ENCODE measurements at regions not wholly inside any gene's neighbourhood (a gene's known extent, or its start where the extent isn't known, plus 50 kb on each side); places are given as distances from the start of the nearest gene placed in this dataset.

DNA sequence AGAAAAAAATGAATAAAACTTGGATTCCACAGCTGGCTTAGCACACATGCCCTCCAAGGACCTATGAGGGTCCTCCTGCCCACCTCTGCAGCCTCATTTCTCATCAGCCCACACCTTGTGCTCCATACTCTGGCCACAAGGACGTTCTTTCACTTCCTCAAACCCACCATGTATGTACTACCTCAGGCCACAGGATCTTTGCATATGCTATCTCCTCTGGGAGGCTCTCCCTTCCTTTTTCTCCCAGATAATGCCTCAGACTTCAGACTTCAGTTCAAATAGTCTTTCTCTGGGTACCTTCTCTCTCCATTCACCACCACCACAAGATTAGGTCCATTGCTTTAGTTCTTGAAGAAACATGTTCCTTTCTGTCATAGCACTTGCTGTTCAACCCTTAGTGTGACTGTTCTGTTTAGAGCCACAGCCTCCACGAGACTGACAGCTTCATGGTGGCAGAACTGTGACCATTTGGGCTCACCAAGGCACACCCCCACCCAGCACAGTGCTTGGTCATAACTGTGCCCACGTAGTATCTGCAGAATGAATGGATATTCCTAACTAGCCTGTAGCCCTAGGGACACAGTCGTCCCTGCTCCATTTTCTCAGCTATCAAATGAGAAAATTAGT is 146.7 kb upstream of the LRFN2 start:
- H3K27me3 Mint-ChIP-seq = peaks cover 6% of the 10 kb centered on the region
- ChIA-PET POLR2A (no interaction called here), CTCF (no interaction called here)
- no peak overlapping the region for H3K27ac Mint-ChIP-seq
- H3K4me1 Mint-ChIP-seq = no peaks in the 10 kb centered on the region
- no peak for DNase-seq
- no peaks in the 10 kb centered on the region for H3K9me3 Mint-ChIP-seq
- no peak overlapping the region for H3K4me3 Mint-ChIP-seq
- H3K36me3 Mint-ChIP-seq (ENCODE audit: low read depth) = no peaks in the 10 kb centered on the region

DNA sequence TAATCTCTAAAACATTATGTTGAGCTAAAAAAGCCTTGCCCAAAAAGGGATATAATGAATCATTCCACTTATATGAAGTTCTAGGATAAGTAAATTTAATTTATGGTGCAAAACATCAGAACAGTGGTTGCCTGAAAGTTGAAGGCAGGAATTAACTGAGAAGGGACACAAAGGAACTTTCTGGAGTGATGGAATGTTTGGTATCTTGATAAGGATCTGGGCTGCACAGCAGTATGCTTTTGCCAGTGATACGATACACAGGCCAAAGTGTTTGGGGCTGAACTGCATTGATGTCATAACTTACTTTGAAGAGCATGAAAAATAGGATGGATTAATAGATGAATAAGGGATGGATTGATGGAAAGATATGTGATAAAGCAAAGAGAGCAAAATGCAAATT is 146.1 kb upstream of the LRFN2 start:
- CTCF ChIA-PET = no interaction called here
- no peaks in the 10 kb centered on the region for H3K9me3 Mint-ChIP-seq
- H3K27ac Mint-ChIP-seq = no peak overlapping the region
- no peak for DNase-seq
- no peaks in the 10 kb centered on the region for H3K36me3 Mint-ChIP-seq (ENCODE audit: low read depth)
- H3K27me3 Mint-ChIP-seq = peaks cover 6% of the 10 kb centered on the region
- POLR2A ChIA-PET = no interaction called here
- no peaks in the 10 kb centered on the region for H3K4me1 Mint-ChIP-seq
- no peak overlapping the region for H3K4me3 Mint-ChIP-seq

DNA sequence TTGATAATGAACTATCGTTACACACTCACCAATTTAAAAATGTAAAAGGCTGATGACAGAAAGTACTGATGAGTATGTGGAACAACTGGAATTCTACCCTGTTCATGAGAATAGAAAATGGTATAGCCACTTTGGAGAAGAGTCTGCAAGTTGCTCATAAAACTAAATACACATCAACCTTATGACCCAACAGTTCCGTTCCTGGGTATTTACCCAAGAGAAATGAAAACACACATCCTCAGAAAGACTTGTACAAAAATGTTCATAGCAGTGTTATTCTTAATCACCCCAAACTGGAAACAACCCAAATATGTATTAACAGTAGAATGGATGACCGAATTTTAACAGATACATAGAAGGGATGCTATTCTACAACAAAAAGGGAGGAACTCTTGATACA is 145.7 kb upstream of the LRFN2 start:
- no peak overlapping the region for H3K4me3 Mint-ChIP-seq

GRCh38 chr6:40728643-40729042 is 141.5 kb upstream of the LRFN2 start:
- no peak overlapping the region for H3K4me3 Mint-ChIP-seq
- H3K9me3 Mint-ChIP-seq = no peaks in the 10 kb centered on the region
- POLR2A ChIA-PET = no interaction called here
- H3K27ac Mint-ChIP-seq = no peak overlapping the region
- DNase-seq = no peak
- CTCF ChIA-PET = no interaction called here
- peaks cover 3% of the 10 kb centered on the region for H3K27me3 Mint-ChIP-seq
- H3K36me3 Mint-ChIP-seq (ENCODE audit: low read depth) = no peaks in the 10 kb centered on the region
- no peaks in the 10 kb centered on the region for H3K4me1 Mint-ChIP-seq

More for the DNA sequence above, 145.7 kb upstream of the LRFN2 start:
- Mint-ChIP-seq H3K36me3 (ENCODE audit: low read depth) (no peaks in the 10 kb centered on the region), H3K9me3 (no peaks in the 10 kb centered on the region), H3K27me3 (peaks cover 6% of the 10 kb centered on the region), H3K4me1 (no peaks in the 10 kb centered on the region), H3K27ac (no peak overlapping the region)
- no peak for DNase-seq
- POLR2A ChIA-PET = no interaction called here
- CTCF ChIA-PET = no interaction called here

DNA sequence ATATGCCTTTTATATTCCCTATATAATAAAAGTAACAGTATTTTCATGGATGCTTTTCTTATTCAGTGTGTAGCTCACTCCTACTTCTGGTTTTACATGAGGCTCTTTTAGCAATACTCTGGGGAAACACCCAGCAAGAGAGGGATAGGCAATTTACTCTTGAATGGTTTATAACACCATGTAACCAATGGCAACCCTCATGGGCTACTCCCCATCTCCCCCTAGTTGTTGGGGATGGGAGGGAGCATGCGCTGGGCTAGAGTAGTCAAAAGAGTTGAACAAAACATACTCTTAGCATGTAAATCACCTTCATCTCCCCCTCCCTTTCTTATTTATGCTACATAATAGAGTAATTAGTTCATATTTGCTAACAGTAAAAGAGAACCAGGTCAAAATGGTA is 140.1 kb upstream of the LRFN2 start:
- H3K36me3 Mint-ChIP-seq (ENCODE audit: low read depth) = no peaks in the 10 kb centered on the region
- POLR2A ChIA-PET = no interaction called here
- H3K9me3 Mint-ChIP-seq = no peaks in the 10 kb centered on the region

GRCh38 chr6:40726853-40727252 is 139.7 kb upstream of the LRFN2 start:
- Mint-ChIP-seq H3K36me3 (ENCODE audit: low read depth) (no peaks in the 10 kb centered on the region), H3K27ac (no peak overlapping the region), H3K9me3 (no peaks in the 10 kb centered on the region), H3K4me3 (no peak overlapping the region), H3K27me3 (no peaks in the 10 kb centered on the region), H3K4me1 (no peaks in the 10 kb centered on the region)
- POLR2A ChIA-PET = no interaction called here
- DNase-seq = no peak
- CTCF ChIA-PET = no interaction called here

More for the DNA sequence above, 140.1 kb upstream of the LRFN2 start:
- H3K27ac Mint-ChIP-seq = no peak overlapping the region
- no peak overlapping the region for H3K4me3 Mint-ChIP-seq
- CTCF ChIA-PET = no interaction called here
- H3K27me3 Mint-ChIP-seq = no peaks in the 10 kb centered on the region
- no peak for DNase-seq
- no peaks in the 10 kb centered on the region for H3K4me1 Mint-ChIP-seq

GRCh38 chr6:40725390-40725789 is 138.2 kb upstream of the LRFN2 start:
- no peak for DNase-seq
- Mint-ChIP-seq H3K9me3 (no peaks in the 10 kb centered on the region), H3K4me1 (peaks cover 4% of the 10 kb centered on the region), H3K36me3 (ENCODE audit: low read depth) (no peaks in the 10 kb centered on the region), H3K27me3 (no peaks in the 10 kb centered on the region), H3K27ac (no peak overlapping the region), H3K4me3 (no peak overlapping the region)
- CTCF ChIA-PET = no interaction called here
- POLR2A ChIA-PET = no interaction called here

- no peak for DNase-seq
- Mint-ChIP-seq H3K4me1 (peaks cover 8% of the 10 kb centered on the region), H3K27ac (no peak overlapping the region), H3K9me3 (no peaks in the 10 kb centered on the region), H3K36me3 (ENCODE audit: low read depth) (no peaks in the 10 kb centered on the region), H3K4me3 (no peak overlapping the region), H3K27me3 (no peaks in the 10 kb centered on the region)
- ChIA-PET CTCF (no interaction called here), POLR2A (no interaction called here)
Measured at GRCh38 chr6:40724886-40725285, 137.7 kb upstream of the LRFN2 start.

DNA sequence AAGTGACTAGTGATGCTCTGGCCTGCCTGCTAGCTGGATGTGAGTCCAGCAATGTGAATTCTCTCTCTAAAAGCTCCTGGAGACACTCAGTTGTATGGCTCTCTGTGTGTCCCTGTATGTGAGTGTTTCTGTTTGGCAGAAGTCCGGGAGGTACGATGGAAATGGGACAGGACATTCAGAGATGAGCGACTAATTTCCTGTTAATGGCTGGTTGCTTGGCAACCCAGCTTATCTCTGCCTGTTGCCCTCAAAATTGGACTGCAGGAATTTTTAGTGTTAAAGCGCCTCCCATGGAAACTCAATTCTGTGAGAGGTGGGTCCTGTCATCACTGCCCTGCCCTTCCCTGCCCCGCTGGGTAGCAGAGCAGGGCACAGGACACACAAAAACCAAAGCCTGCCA is 136.8 kb upstream of the LRFN2 start:
- Mint-ChIP-seq H3K9me3 (no peaks in the 10 kb centered on the region), H3K36me3 (ENCODE audit: low read depth) (no peaks in the 10 kb centered on the region), H3K27me3 (no peaks in the 10 kb centered on the region), H3K27ac (no peak overlapping the region), H3K4me1 (peaks cover 14% of the 10 kb centered on the region), H3K4me3 (no peak overlapping the region)
- DNase-seq = no peak
- CTCF ChIA-PET = no interaction called here
- POLR2A ChIA-PET = no interaction called here

- no peaks in the 10 kb centered on the region for H3K36me3 Mint-ChIP-seq (ENCODE audit: low read depth)
- POLR2A ChIA-PET = no interaction called here
- no peak overlapping the region for H3K27ac Mint-ChIP-seq
Measured at GRCh38 chr6:40722553-40723258, 135.5 kb upstream of the LRFN2 start.

DNA sequence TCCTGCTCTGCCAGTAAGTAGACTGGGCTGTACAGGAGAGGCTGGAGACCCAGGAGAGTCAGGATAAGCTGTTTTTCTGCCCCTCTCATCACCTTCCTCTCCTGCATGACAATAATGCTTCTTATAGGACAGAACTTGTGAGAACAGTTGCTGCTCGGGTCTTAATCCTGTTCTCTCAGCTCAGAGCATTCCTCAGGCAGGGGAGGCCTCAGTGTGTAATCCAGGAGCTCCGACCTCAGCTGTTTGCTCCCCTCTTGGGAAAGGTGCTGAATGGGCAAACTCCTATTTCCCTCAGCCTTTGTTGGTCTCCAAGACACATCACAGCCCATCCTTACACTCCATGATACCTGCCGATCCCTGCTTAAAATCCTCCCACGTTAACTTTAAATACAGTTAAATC is 134.9 kb upstream of the LRFN2 start:
- POLR2A ChIA-PET = no interaction called here
- CTCF ChIA-PET = no interaction called here
- H3K4me3 Mint-ChIP-seq = no peak overlapping the region

More at GRCh38 chr6:40722553-40723258, 135.5 kb upstream of the LRFN2 start:
- Mint-ChIP-seq H3K4me3 (no peak overlapping the region), H3K4me1 (peaks cover 14% of the 10 kb centered on the region), H3K27me3 (no peaks in the 10 kb centered on the region), H3K9me3 (no peaks in the 10 kb centered on the region)
- no peak for DNase-seq
- CTCF ChIA-PET = no interaction called here

DNA sequence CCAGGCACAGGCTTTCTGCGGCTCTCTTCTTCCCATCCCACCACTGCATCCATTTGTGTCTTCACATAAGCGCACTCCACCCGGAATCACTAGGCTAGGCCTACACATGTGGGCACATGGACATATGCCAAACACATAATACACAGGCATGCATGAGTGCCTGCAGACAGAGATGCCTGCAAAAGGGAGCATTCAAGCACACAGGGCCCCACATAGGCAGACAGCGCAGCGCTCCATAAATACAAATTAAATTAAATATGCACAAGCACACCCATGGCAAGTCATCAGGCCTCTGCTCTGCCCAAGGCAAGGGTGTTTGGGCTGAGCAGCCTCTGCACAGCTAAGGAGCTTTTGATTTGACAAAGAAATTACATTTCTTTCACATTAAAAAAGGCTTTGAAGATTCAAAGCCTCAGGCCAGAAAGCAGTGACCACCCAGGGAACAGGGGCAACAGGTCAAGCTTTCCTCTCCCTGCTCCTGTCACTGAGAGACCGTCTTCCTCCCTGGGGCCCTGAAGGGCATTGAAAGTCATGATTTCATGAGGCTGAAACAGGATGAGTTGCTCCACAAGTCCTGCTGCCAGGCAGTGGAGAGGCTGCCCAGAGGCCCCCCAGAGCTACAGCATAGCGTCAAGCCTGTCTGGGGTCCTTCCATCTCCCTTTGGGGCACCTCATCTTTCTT is 134.2 kb upstream of the LRFN2 start:
- CTCF ChIA-PET = no interaction called here

More for the DNA sequence above, 134.9 kb upstream of the LRFN2 start:
- H3K9me3 Mint-ChIP-seq = no peaks in the 10 kb centered on the region
- H3K27ac Mint-ChIP-seq = no peak overlapping the region
- H3K27me3 Mint-ChIP-seq = no peaks in the 10 kb centered on the region
- H3K36me3 Mint-ChIP-seq (ENCODE audit: low read depth) = no peaks in the 10 kb centered on the region
- DNase-seq = no peak
- H3K4me1 Mint-ChIP-seq = peaks cover 14% of the 10 kb centered on the region

GRCh38 chr6:40720375-40720748 is 133.2 kb upstream of the LRFN2 start:
- H3K9me3 Mint-ChIP-seq = no peaks in the 10 kb centered on the region
- no peaks in the 10 kb centered on the region for H3K36me3 Mint-ChIP-seq (ENCODE audit: low read depth)
- no peaks in the 10 kb centered on the region for H3K27me3 Mint-ChIP-seq
- POLR2A ChIA-PET = no interaction called here
- no peak overlapping the region for H3K27ac Mint-ChIP-seq
- DNase-seq = no peak
- no peak overlapping the region for H3K4me3 Mint-ChIP-seq
- peaks cover 14% of the 10 kb centered on the region for H3K4me1 Mint-ChIP-seq
- CTCF ChIA-PET = no interaction called here

More for the DNA sequence above, 134.2 kb upstream of the LRFN2 start:
- Mint-ChIP-seq H3K27me3 (no peaks in the 10 kb centered on the region), H3K36me3 (ENCODE audit: low read depth) (no peaks in the 10 kb centered on the region), H3K9me3 (no peaks in the 10 kb centered on the region), H3K4me1 (peaks cover 14% of the 10 kb centered on the region), H3K27ac (no peak overlapping the region), H3K4me3 (no peak overlapping the region)
- POLR2A ChIA-PET = no interaction called here
- DNase-seq = no peak
